HCT116 (cell line): ENCODE measurements at regions not wholly inside any gene's neighbourhood (a gene's known extent, or its start where the extent isn't known, plus 50 kb on each side); places are given as distances from the start of the nearest gene placed in this dataset.

ENCODE experiments used
- CTCF ChIP-seq, 3 experiments: fragments of 200-600 bp in 1 of 3; sonication (generic) in 1 of 3; IDR thresholded peaks in 2 of 3; conservative IDR thresholded peaks in 1 of 3; 2 replicates each; pipeline ENCODE4 v1.5.1; 2012 to 2017; ENCODE audit warnings: low read depth in 2 of 3, low read length in 2 of 3, antibody characterized with exemption in 1 of 3, borderline replicate concordance in 1 of 3, control low read depth in 1 of 3, mild to moderate bottlenecking in 1 of 3, mixed read lengths in 1 of 3, mixed run types in 1 of 3, moderate library complexity in 1 of 3; ENCODE audit not compliant: insufficient read depth in 1 of 3
- EZH2 ChIP-seq: fragments of 200-600 bp; sonication (generic); IDR thresholded peaks from 2 replicates; pipeline ENCODE4 v1.6.1; 2017; ENCODE audit warnings: antibody characterized with exemption, mixed run types
- EZH2phosphoT487 ChIP-seq: fragments of 200-600 bp; IDR thresholded peaks from 2 replicates; pipeline ENCODE4 v1.6.1; 2018; ENCODE audit warnings: antibody characterized with exemption, borderline replicate concordance
- JUND ChIP-seq: IDR thresholded peaks from 2 replicates; pipeline ENCODE4 v1.6.1; 2012
- POLR2A ChIP-seq: IDR thresholded peaks from 2 replicates; pipeline ENCODE4 v1.7.0; 2011; ENCODE audit warnings: borderline replicate concordance; ENCODE audit not compliant: insufficient read depth, insufficient read length; ENCODE audit errors: extremely low read depth
- POLR2AphosphoS5 ChIP-seq: IDR thresholded peaks from 2 replicates; pipeline ENCODE4 v1.6.1; 2011; ENCODE audit warnings: mild to moderate bottlenecking, low read depth, low read length, moderate library complexity
- RAD21 ChIP-seq: IDR thresholded peaks from 2 replicates; pipeline ENCODE4 v1.6.1; 2012; ENCODE audit warnings: low read depth, mild to moderate bottlenecking
- REST ChIP-seq: IDR thresholded peaks from 2 replicates; pipeline ENCODE4 v1.6.1; 2012; ENCODE audit warnings: low read depth
- SP1 ChIP-seq: IDR thresholded peaks from 2 replicates; pipeline ENCODE4 v1.6.1; 2012; ENCODE audit warnings: low read depth

DNA sequence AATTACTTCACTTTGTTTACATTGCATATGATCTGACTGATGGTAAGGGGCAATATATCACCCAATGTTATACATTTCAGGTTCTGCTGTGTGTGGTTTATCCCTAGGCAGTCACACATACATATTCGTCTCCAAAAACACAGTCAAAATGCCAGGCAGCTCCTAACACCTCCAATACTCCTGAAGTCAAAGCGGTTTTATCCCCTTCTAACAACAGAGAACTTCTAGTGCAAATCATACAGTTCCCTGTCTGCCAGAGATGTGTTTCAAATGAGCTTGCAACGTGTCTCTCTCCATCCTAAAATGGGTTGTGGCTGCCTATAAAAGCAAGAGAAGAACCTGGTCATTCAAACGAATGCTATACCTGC, 328.9 kb downstream of the ELAVL2 start:
- no peak for TF ChIP-seq POLR2AphosphoS5
- no peak for TF ChIP-seq EZH2phosphoT487
- no peak for TF ChIP-seq RAD21
- TF ChIP-seq SP1 = no peak
- TF ChIP-seq EZH2 = no peak
- TF ChIP-seq CTCF (IDR thresholded peaks at IDR 0.05 in 2 of 3, conservative IDR thresholded peaks at IDR 0.05 in 1 of 3; ENCODE audit: borderline replicate concordance in 1 of 3, insufficient read depth in 1 of 3, low read depth in 2 of 3, low read length in 2 of 3) = no peak
- TF ChIP-seq POLR2A = no peak
- no peak for TF ChIP-seq REST
- TF ChIP-seq JUND = no peak
